ENCODE measurements at regions not wholly inside any gene's neighbourhood (a gene's known extent, or its start where the extent isn't known, plus 50 kb on each side); places are given as distances from the start of the nearest gene placed in this dataset.

GRCh38 chr4:154687840-154688239 is 56.0 kb upstream of the LRAT start:
- Histone ChIP-seq H3K27me3 (ENCODE audit: low read depth, low read length) (no peaks in the 10 kb centered on the region), H3K4me1 (ENCODE audit: low read length) (no peaks in the 10 kb centered on the region), H3K36me3 (replicated peaks; ENCODE audit: low read depth, low read length) (no peaks in the 10 kb centered on the region), H2AFZ (ENCODE audit: low read depth, low read length) (no peak overlapping the region), H3K27ac (ENCODE audit: low read length) (no peak overlapping the region), H4K20me1 (ENCODE audit: insufficient read depth, low read length) (no peaks in the 10 kb centered on the region), H3K9me3 (ENCODE audit: insufficient read depth, low read length) (no peaks in the 10 kb centered on the region), H3K4me3 (ENCODE audit: low read length) (no peak overlapping the region), H3K79me2 (ENCODE audit: low read length) (no peaks in the 10 kb centered on the region), H3K4me2 (ENCODE audit: low read length) (no peak overlapping the region), H3K9ac (ENCODE audit: low read length) (no peak overlapping the region)
- TF ChIP-seq EZH2phosphoT487 (IDR thresholded peaks at IDR 0.05; ENCODE audit: low read depth) (no peak), CTCF (IDR thresholded peaks at IDR 0.05; ENCODE audit: low read depth, low read length) (no peak)

GRCh38 chr4:154691229-154691628 is 52.6 kb upstream of the LRAT start:
- Histone ChIP-seq H4K20me1 (ENCODE audit: insufficient read depth, low read length) (no peaks in the 10 kb centered on the region), H3K27me3 (ENCODE audit: low read depth, low read length) (no peaks in the 10 kb centered on the region), H3K4me3 (ENCODE audit: low read length) (no peak overlapping the region), H3K4me2 (ENCODE audit: low read length) (no peak overlapping the region), H3K79me2 (ENCODE audit: low read length) (no peaks in the 10 kb centered on the region), H3K36me3 (replicated peaks; ENCODE audit: low read depth, low read length) (no peaks in the 10 kb centered on the region), H2AFZ (ENCODE audit: low read depth, low read length) (no peak overlapping the region), H3K9ac (ENCODE audit: low read length) (no peak overlapping the region), H3K9me3 (ENCODE audit: insufficient read depth, low read length) (no peaks in the 10 kb centered on the region), H3K27ac (ENCODE audit: low read length) (no peak overlapping the region), H3K4me1 (ENCODE audit: low read length) (no peaks in the 10 kb centered on the region)
- TF ChIP-seq CTCF (IDR thresholded peaks at IDR 0.05; ENCODE audit: low read depth, low read length) (no peak), EZH2phosphoT487 (IDR thresholded peaks at IDR 0.05; ENCODE audit: low read depth) (no peak)

DNA sequence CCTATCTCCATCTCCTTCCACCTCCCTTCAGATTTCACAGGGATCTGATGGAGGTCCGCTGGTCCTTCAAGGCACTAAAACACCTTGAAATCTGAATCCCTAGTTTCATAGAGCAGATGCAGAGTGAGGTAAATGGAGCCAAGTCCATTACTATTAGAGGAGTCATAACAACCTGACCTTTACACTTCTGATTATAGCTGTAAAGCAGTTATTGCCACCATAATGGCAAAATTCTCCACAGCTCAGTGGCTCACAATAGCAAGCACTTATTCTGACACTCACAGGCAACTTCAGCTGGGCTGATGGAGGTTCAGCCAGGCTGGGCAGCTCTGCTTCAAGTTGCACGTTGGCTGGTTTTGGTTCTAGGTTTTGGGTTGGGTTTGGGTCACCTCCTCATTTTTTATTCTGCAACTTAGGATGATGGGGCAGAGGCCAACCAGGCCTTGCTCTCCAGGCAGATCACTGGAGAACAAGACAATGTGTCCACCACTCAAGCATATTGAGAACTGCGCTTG is 51.4 kb upstream of the LRAT start:
- H3K9ac ChIP-seq (ENCODE audit: low read length) = no peak overlapping the region
- no peaks in the 10 kb centered on the region for H4K20me1 ChIP-seq (ENCODE audit: insufficient read depth, low read length)
- H3K9me3 ChIP-seq (ENCODE audit: insufficient read depth, low read length) = no peaks in the 10 kb centered on the region
- no peaks in the 10 kb centered on the region for H3K36me3 ChIP-seq (replicated peaks; ENCODE audit: low read depth, low read length)
- H3K27me3 ChIP-seq (ENCODE audit: low read depth, low read length) = no peaks in the 10 kb centered on the region
- TF ChIP-seq EZH2phosphoT487 (IDR thresholded peaks at IDR 0.05; ENCODE audit: low read depth) (no peak), CTCF (IDR thresholded peaks at IDR 0.05; ENCODE audit: low read depth, low read length) (no peak)
- H3K79me2 ChIP-seq (ENCODE audit: low read length) = no peaks in the 10 kb centered on the region
- H2AFZ ChIP-seq (ENCODE audit: low read depth, low read length) = no peak overlapping the region
- no peak overlapping the region for H3K4me2 ChIP-seq (ENCODE audit: low read length)
- no peak overlapping the region for H3K27ac ChIP-seq (ENCODE audit: low read length)
- H3K4me3 ChIP-seq (ENCODE audit: low read length) = no peak overlapping the region
- no peaks in the 10 kb centered on the region for H3K4me1 ChIP-seq (ENCODE audit: low read length)
